ENCODE measurements at regions not wholly inside any gene's neighbourhood (a gene's known extent, or its start where the extent isn't known, plus 50 kb on each side); places are given as distances from the start of the nearest gene placed in this dataset.

DNA sequence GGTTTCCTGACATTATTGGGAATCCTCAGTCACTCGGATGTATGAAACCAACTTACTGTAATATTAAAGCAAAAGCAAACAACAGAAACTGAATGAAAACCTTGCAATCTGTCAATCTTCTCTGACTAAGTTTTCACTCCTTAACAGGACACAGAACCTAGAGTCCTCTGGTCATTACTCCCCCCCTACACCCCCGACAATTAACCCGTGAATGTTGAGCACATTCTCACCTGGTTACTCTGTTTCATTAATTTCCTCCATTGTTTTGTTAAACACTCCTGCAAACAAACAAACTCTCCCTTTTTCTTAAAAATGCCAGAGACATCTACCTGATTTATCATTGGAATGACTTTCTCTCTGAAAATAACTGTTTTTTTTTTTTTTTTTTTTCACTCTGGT, 469.0 kb upstream of the PRKX start:
- no peak for TF ChIP-seq EZH2 (IDR thresholded peaks at IDR 0.05; ENCODE audit: low read length)
- TF ChIP-seq, protein P1, sequence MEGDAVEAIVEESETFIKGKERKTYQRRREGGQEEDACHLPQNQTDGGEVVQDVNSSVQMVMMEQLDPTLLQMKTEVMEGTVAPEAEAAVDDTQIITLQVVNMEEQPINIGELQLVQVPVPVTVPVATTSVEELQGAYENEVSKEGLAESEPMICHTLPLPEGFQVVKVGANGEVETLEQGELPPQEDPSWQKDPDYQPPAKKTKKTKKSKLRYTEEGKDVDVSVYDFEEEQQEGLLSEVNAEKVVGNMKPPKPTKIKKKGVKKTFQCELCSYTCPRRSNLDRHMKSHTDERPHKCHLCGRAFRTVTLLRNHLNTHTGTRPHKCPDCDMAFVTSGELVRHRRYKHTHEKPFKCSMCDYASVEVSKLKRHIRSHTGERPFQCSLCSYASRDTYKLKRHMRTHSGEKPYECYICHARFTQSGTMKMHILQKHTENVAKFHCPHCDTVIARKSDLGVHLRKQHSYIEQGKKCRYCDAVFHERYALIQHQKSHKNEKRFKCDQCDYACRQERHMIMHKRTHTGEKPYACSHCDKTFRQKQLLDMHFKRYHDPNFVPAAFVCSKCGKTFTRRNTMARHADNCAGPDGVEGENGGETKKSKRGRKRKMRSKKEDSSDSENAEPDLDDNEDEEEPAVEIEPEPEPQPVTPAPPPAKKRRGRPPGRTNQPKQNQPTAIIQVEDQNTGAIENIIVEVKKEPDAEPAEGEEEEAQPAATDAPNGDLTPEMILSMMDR (optimal IDR thresholded peaks at IDR 0.05 in 1 of 3, IDR thresholded peaks at IDR 0.05 in 1 of 3, conservative IDR thresholded peaks at IDR 0.05 in 1 of 3; ENCODE audit: extremely low read depth in 1 of 3, insufficient read depth in 2 of 3, low read length in 3 of 3), result no peak
